ENCODE measurements at regions not wholly inside any gene's neighbourhood (a gene's known extent, or its start where the extent isn't known, plus 50 kb on each side); places are given as distances from the start of the nearest gene placed in this dataset.

DNA sequence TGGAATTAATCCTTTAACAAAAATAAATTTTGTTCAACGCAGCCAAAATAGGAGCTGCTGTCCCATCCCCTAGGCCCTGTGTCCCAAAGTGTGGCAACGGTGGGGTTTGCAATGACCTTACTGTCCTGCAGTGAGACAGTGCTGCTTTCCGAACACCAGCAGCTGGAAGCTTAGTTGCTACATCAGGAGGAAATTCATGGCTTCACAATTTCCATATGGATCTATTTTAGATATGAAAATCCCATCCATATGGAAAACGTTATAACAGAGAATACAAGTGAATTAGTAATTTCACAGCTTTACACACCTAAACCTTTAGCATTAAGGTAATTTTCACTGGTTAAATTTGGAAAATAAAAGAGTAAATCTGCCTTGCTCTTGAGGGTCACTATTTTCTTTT lies 396.3 kb upstream of the TENM3 start:
- CTCF ChIA-PET: no interaction called here
- no TSS peak for BruUV-seq (replicated peaks)
- Histone ChIP-seq H4K20me1 (ENCODE audit: insufficient read depth) (no peaks in the 10 kb centered on the region), H3K4me2 (ENCODE audit: low read length) (no peak overlapping the region), H3K9ac (ENCODE audit: low read length) (no peak overlapping the region), H3K36me3 (ENCODE audit: control insufficient read depth in 1 of 2, insufficient read depth in 2 of 2, low read length in 2 of 2) (no peaks in the 10 kb centered on the region), H3K9me3 (ENCODE audit: control insufficient read depth in 1 of 2, insufficient read depth in 1 of 2, low read depth in 1 of 2, low read length in 2 of 2) (no peaks in the 10 kb centered on the region), H3K27ac (ENCODE audit: low read depth, low read length) (no peak overlapping the region), H3K4me1 (ENCODE audit: control insufficient read depth in 1 of 2, insufficient read depth in 2 of 2, low read length in 2 of 2) (no peaks in the 10 kb centered on the region), H3K9me2 (ENCODE audit: insufficient read depth) (no peaks in the 10 kb centered on the region), H3K4me3 (replicated peaks in 1 of 2; ENCODE audit: low read depth in 1 of 2, low read length in 2 of 2) (no peak overlapping the region), H3K27me3 (ENCODE audit: insufficient read depth, low read length) (no peaks in the 10 kb centered on the region), H3K79me2 (ENCODE audit: insufficient read depth, low read length) (no peaks in the 10 kb centered on the region), H2AFZ (ENCODE audit: low read depth, low read length, poor library complexity, severe bottlenecking) (no peak overlapping the region)
- RAD21 ChIA-PET (ENCODE audit: low non-redundant PET in 1 of 2, low total read pairs in 2 of 2, uncharacterized antibody in 2 of 2, unreplicated experiment in 2 of 2): no interaction called here
- no peak for TF ChIP-seq POLR2AphosphoS5 (IDR thresholded peaks at IDR 0.05; ENCODE audit: low read depth, low read length)
- no peak for TF ChIP-seq SRF (IDR thresholded peaks at IDR 0.05; ENCODE audit: low read depth)
- no peak for TF ChIP-seq SP1 (IDR thresholded peaks at IDR 0.05; ENCODE audit: low read depth)
- TF ChIP-seq, protein P1, sequence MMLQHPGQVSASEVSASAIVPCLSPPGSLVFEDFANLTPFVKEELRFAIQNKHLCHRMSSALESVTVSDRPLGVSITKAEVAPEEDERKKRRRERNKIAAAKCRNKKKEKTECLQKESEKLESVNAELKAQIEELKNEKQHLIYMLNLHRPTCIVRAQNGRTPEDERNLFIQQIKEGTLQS (IDR thresholded peaks at IDR 0.05): no peak
- TF ChIP-seq EZH2 (IDR thresholded peaks at IDR 0.05): no peak
- no peak for TF ChIP-seq FOSL1 (IDR thresholded peaks at IDR 0.05; ENCODE audit: low read depth)
- no peak for TF ChIP-seq RAD21 (IDR thresholded peaks at IDR 0.05; ENCODE audit: low read depth)
- no peak for TF ChIP-seq CBX3 (IDR thresholded peaks at IDR 0.05; ENCODE audit: low read depth)
- no peak for TF ChIP-seq SIN3A (IDR thresholded peaks at IDR 0.05; ENCODE audit: low read depth)
- TF ChIP-seq MAX (IDR thresholded peaks at IDR 0.05): no peak
- no peak for TF ChIP-seq ZFX (IDR thresholded peaks at IDR 0.05)
- no peak for TF ChIP-seq ELF1 (IDR thresholded peaks at IDR 0.05; ENCODE audit: borderline replicate concordance, low read depth)
- no peak for TF ChIP-seq ZNF274 (IDR thresholded peaks at IDR 0.05; ENCODE audit: low read depth, low read length)
- no peak for TF ChIP-seq CEBPB (IDR thresholded peaks at IDR 0.05; ENCODE audit: low read depth)
- no peak for TF ChIP-seq YY1 (IDR thresholded peaks at IDR 0.05; ENCODE audit: extremely low read depth, insufficient replicate concordance, low read depth, low read length)
- TF ChIP-seq, protein P2, sequence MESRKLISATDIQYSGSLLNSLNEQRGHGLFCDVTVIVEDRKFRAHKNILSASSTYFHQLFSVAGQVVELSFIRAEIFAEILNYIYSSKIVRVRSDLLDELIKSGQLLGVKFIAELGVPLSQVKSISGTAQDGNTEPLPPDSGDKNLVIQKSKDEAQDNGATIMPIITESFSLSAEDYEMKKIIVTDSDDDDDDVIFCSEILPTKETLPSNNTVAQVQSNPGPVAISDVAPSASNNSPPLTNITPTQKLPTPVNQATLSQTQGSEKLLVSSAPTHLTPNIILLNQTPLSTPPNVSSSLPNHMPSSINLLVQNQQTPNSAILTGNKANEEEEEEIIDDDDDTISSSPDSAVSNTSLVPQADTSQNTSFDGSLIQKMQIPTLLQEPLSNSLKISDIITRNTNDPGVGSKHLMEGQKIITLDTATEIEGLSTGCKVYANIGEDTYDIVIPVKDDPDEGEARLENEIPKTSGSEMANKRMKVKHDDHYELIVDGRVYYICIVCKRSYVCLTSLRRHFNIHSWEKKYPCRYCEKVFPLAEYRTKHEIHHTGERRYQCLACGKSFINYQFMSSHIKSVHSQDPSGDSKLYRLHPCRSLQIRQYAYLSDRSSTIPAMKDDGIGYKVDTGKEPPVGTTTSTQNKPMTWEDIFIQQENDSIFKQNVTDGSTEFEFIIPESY (IDR thresholded peaks at IDR 0.05; ENCODE audit: extremely low read depth, insufficient replicate concordance, low read length): no peak
- no peak for TF ChIP-seq JUND (IDR thresholded peaks at IDR 0.05)
- TF ChIP-seq POLR2A (IDR thresholded peaks at IDR 0.05; ENCODE audit: borderline replicate concordance, extremely low read depth, insufficient read depth, insufficient read length): no peak
- TF ChIP-seq TCF7L2 (IDR thresholded peaks at IDR 0.05; ENCODE audit: borderline replicate concordance, extremely low read depth, insufficient read depth, insufficient read length): no peak
- ATAC-seq (no peak), DNase-seq (ENCODE audit: low read depth, low spot score) (no peak)
- POLR2A ChIA-PET: no interaction called here
- intact Hi-C loops (cut with micrococcal nuclease): no loop called here

All from HCT116 (cell line).